Loucy (cell line): ENCODE measurements at regions not wholly inside any gene's neighbourhood (a gene's known extent, or its start where the extent isn't known, plus 50 kb on each side); places are given as distances from the start of the nearest gene placed in this dataset.

Experiments used
- H2AFZ ChIP-seq: fragments of 200-600 bp; sonication (generic); 2 replicates; pipeline ENCODE4 v1.6.0; 2016; ENCODE audit warnings: antibody characterized with exemption, mild to moderate bottlenecking, low read length, moderate library complexity
- H3F3A ChIP-seq: fragments of 200-600 bp; 2 replicates; pipeline ENCODE4 v1.6.0; 2016; ENCODE audit warnings: antibody characterized with exemption, low read depth, mild to moderate bottlenecking
- H3K27me3 ChIP-seq: fragments of 200-600 bp; sonication (generic); 2 replicates; pipeline ENCODE4 v1.6.1; 2014; ENCODE audit warnings: low read length, mild to moderate bottlenecking; ENCODE audit not compliant: insufficient read depth, poor library complexity, severe bottlenecking
- H3K36me3 ChIP-seq: fragments of 200-600 bp; sonication (generic); 2 replicates; pipeline ENCODE4 v1.6.1; 2016; ENCODE audit warnings: low read length; ENCODE audit not compliant: insufficient read depth
- H3K4me1 ChIP-seq: fragments of 200-600 bp; sonication (generic); 2 replicates; pipeline ENCODE4 v1.5.1; 2014; ENCODE audit warnings: low read length, mild to moderate bottlenecking; ENCODE audit not compliant: insufficient read depth, poor library complexity, severe bottlenecking
- H3K4me2 ChIP-seq: fragments of 200-600 bp; sonication (generic); 2 replicates; pipeline ENCODE4 v1.6.0; 2014; ENCODE audit warnings: antibody characterized with exemption, low read length, low read depth, mild to moderate bottlenecking; ENCODE audit not compliant: poor library complexity, severe bottlenecking
- H3K4me3 ChIP-seq: fragments of 200-600 bp; sonication (generic); 2 replicates; pipeline ENCODE4 v1.5.1; 2014; ENCODE audit warnings: low read length, mild to moderate bottlenecking, mixed read lengths; ENCODE audit not compliant: poor library complexity, severe bottlenecking
- H3K79me2 ChIP-seq: fragments of 200-600 bp; sonication (generic); 2 replicates; pipeline ENCODE4 v1.6.1; 2014; ENCODE audit warnings: low read length; ENCODE audit not compliant: insufficient read depth
- H3K9ac ChIP-seq: fragments of 200-600 bp; sonication (generic); 2 replicates; pipeline ENCODE4 v1.6.0; 2014; ENCODE audit warnings: mild to moderate bottlenecking, low read depth, low read length, moderate library complexity; ENCODE audit not compliant: poor library complexity, severe bottlenecking
- H3K9me2 ChIP-seq: fragments of 200-600 bp; sonication (generic); replicated peaks from 2 replicates; pipeline ENCODE4 v1.6.1; 2016; ENCODE audit warnings: low read depth, low read length, mixed read lengths
- H3K9me3 ChIP-seq: fragments of 200-600 bp; sonication (generic); 2 replicates; pipeline ENCODE4 v1.6.1; 2014; ENCODE audit warnings: mild to moderate bottlenecking, antibody characterized with exemption, low read length, low read depth; ENCODE audit not compliant: insufficient read depth
- H4K20me1 ChIP-seq: fragments of 200-600 bp; sonication (generic); 2 replicates; pipeline ENCODE4 v1.6.0; 2014; ENCODE audit warnings: antibody characterized with exemption, low read length, mild to moderate bottlenecking; ENCODE audit not compliant: insufficient read depth, poor library complexity, severe bottlenecking
- CTCF ChIP-seq: fragments of 200-600 bp; sonication (generic); conservative IDR thresholded peaks from 2 replicates; pipeline ENCODE4 v1.5.1; 2014; ENCODE audit warnings: mild to moderate bottlenecking, antibody characterized with exemption, low read length
- EZH2phosphoT487 ChIP-seq: fragments of 200-600 bp; IDR thresholded peaks from 2 replicates; pipeline ENCODE4 v1.6.1; 2018; ENCODE audit warnings: antibody characterized with exemption, mild to moderate bottlenecking, moderate library complexity, borderline replicate concordance

GRCh38 chr1:83527987-83528386 is 470.9 kb downstream of the TTLL7 start:
- no peaks in the 10 kb centered on the region for H3K79me2 ChIP-seq
- H4K20me1 ChIP-seq, result no peaks in the 10 kb centered on the region
- H3K9me3 ChIP-seq, result no peaks in the 10 kb centered on the region
- TF ChIP-seq EZH2phosphoT487 (no peak), CTCF (no peak)
- H3F3A ChIP-seq, result no peaks in the 10 kb centered on the region
- no peaks in the 10 kb centered on the region for H3K27me3 ChIP-seq
- no peak overlapping the region for H2AFZ ChIP-seq
- no peak overlapping the region for H3K9ac ChIP-seq
- no peaks in the 10 kb centered on the region for H3K4me1 ChIP-seq
- no peak overlapping the region for H3K4me2 ChIP-seq
- H3K4me3 ChIP-seq, result no peak overlapping the region
- no peaks in the 10 kb centered on the region for H3K9me2 ChIP-seq
- no peaks in the 10 kb centered on the region for H3K36me3 ChIP-seq

DNA sequence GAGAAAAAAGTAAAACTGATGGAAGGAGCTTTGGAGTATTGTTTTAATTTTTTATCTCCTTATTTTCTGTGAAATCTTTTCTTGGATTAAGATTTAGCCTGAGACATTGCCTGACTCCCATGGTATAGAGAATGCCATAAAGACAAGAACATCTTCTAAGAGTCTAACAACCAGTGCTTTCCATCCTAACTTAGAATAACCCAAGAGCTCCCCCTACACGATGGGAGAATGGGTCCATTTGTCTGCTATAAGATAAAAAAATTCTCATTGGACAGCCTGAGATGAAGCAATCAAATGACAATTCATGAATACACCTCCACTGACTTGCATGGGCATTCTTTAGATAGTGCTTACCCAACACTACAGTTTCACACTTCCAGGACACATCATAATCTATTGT is 478.1 kb downstream of the TTLL7 start:
- Histone ChIP-seq H2AFZ (no peak overlapping the region), H3K4me2 (no peak overlapping the region), H4K20me1 (no peaks in the 10 kb centered on the region), H3K79me2 (no peaks in the 10 kb centered on the region), H3K36me3 (no peaks in the 10 kb centered on the region), H3K9me3 (no peaks in the 10 kb centered on the region), H3K9ac (no peak overlapping the region), H3K27me3 (no peaks in the 10 kb centered on the region), H3K4me3 (no peak overlapping the region), H3K9me2 (no peaks in the 10 kb centered on the region), H3F3A (no peaks in the 10 kb centered on the region), H3K4me1 (no peaks in the 10 kb centered on the region)
- TF ChIP-seq CTCF (no peak), EZH2phosphoT487 (no peak)

- H3K9ac ChIP-seq, result no peak overlapping the region
- no peak for TF ChIP-seq EZH2phosphoT487
- TF ChIP-seq CTCF, result no peak
Observed at GRCh38 chr1:83516369-83516768, 482.6 kb downstream of the TTLL7 start.

More at GRCh38 chr1:83516369-83516768, 482.6 kb downstream of the TTLL7 start:
- H3K4me1 ChIP-seq, result no peaks in the 10 kb centered on the region
- H3K4me3 ChIP-seq, result no peak overlapping the region
- H2AFZ ChIP-seq, result no peak overlapping the region
- no peaks in the 10 kb centered on the region for H3K9me3 ChIP-seq
- H4K20me1 ChIP-seq, result no peaks in the 10 kb centered on the region
- no peaks in the 10 kb centered on the region for H3K79me2 ChIP-seq
- H3K27me3 ChIP-seq, result no peaks in the 10 kb centered on the region
- no peaks in the 10 kb centered on the region for H3K9me2 ChIP-seq
- no peaks in the 10 kb centered on the region for H3F3A ChIP-seq
- H3K4me2 ChIP-seq, result no peak overlapping the region
- no peaks in the 10 kb centered on the region for H3K36me3 ChIP-seq
